Neural cell (in vitro differentiated cells): ENCODE measurements at regions not wholly inside any gene's neighbourhood (a gene's known extent, or its start where the extent isn't known, plus 50 kb on each side); places are given as distances from the start of the nearest gene placed in this dataset.

ENCODE experiments used
- CTCF ChIP-seq: fragments of 450-650 bp; IDR thresholded peaks from 2 replicates; pipeline ENCODE4 v1.5.1; 2014; ENCODE audit warnings: antibody characterized with exemption, mild to moderate bottlenecking, moderate library complexity; ENCODE audit not compliant: poor library complexity, severe bottlenecking
- EP300 ChIP-seq: fragments of 450-650 bp; conservative IDR thresholded peaks from 2 replicates; pipeline ENCODE4 v1.6.1; 2014; ENCODE audit warnings: antibody characterized with exemption, mild to moderate bottlenecking, moderate library complexity; ENCODE audit not compliant: poor library complexity, severe bottlenecking
- EZH2 ChIP-seq: fragments of 200-600, 300-800 bp; shearing (Covaris generic), sonication (generic); IDR thresholded peaks from 2 replicates; pipeline ENCODE4 v1.6.1; 2014; ENCODE audit warnings: antibody characterized with exemption, low read length, borderline replicate concordance, mild to moderate bottlenecking; ENCODE audit not compliant: insufficient read depth, poor library complexity, severe bottlenecking
- POLR2AphosphoS5 ChIP-seq: IDR thresholded peaks from 2 replicates; pipeline ENCODE4 v1.6.1; 2012
- RAD21 ChIP-seq: fragments of 450-650 bp; conservative IDR thresholded peaks from 2 replicates; pipeline ENCODE4 v1.6.1; 2014; ENCODE audit warnings: antibody characterized with exemption, mild to moderate bottlenecking, moderate library complexity
- TAF1 ChIP-seq: IDR thresholded peaks from 2 replicates; pipeline ENCODE4 v1.6.1; 2012; ENCODE audit warnings: low read depth

GRCh38 chr5:21212026-21212425 lies 1224.0 kb upstream of the CDH18 start:
- TF ChIP-seq CTCF, result no peak
- TF ChIP-seq RAD21, result no peak
- no peak for TF ChIP-seq TAF1
- no peak for TF ChIP-seq POLR2AphosphoS5
- TF ChIP-seq EZH2, result no peak
- no peak for TF ChIP-seq EP300
